ENCODE measurements at regions not wholly inside any gene's neighbourhood (a gene's known extent, or its start where the extent isn't known, plus 50 kb on each side); places are given as distances from the start of the nearest gene placed in this dataset.

- DNase-seq (ENCODE audit: low spot score) = no peak
These were observed 177.9 kb upstream of the SETBP1 start for GRCh38 chr18:44502790-44503189.

- DNase-seq (ENCODE audit: low spot score) = no peak
These were observed 176.8 kb upstream of the SETBP1 start for GRCh38 chr18:44503854-44504253.

GRCh38 chr18:44507729-44508325 lies 172.9 kb upstream of the SETBP1 start:
- no peak for DNase-seq (ENCODE audit: low spot score)

- no peak for DNase-seq (ENCODE audit: low spot score)
These were observed 172.2 kb upstream of the SETBP1 start for GRCh38 chr18:44508474-44508873.

GRCh38 chr18:44509048-44509447 lies 171.6 kb upstream of the SETBP1 start:
- DNase-seq (ENCODE audit: low spot score) = no peak

GRCh38 chr18:44510390-44510789 lies 170.3 kb upstream of the SETBP1 start:
- no peak for DNase-seq (ENCODE audit: low spot score)

GRCh38 chr18:44513233-44513632 lies 167.5 kb upstream of the SETBP1 start:
- DNase-seq (ENCODE audit: low spot score) = no peak

GRCh38 chr18:44514106-44514505 lies 166.6 kb upstream of the SETBP1 start:
- DNase-seq (ENCODE audit: low spot score) = no peak

- no peak for DNase-seq (ENCODE audit: low spot score)
These were observed 165.9 kb upstream of the SETBP1 start for GRCh38 chr18:44514766-44515165.

GRCh38 chr18:44516450-44516849 lies 164.2 kb upstream of the SETBP1 start:
- DNase-seq (ENCODE audit: low spot score) = no peak

GRCh38 chr18:44517136-44517535 lies 163.6 kb upstream of the SETBP1 start:
- no peak for DNase-seq (ENCODE audit: low spot score)

GRCh38 chr18:44518091-44518615 lies 162.5 kb upstream of the SETBP1 start:
- DNase-seq (ENCODE audit: low spot score) = no peak

GRCh38 chr18:44518666-44519065 lies 162.0 kb upstream of the SETBP1 start:
- no peak for DNase-seq (ENCODE audit: low spot score)

GRCh38 chr18:44520981-44521667 lies 159.6 kb upstream of the SETBP1 start:
- DNase-seq (ENCODE audit: low spot score) = no peak

GRCh38 chr18:44521668-44522022 lies 159.0 kb upstream of the SETBP1 start:
- DNase-seq (ENCODE audit: low spot score) = no peak

GRCh38 chr18:44526705-44527415 lies 153.8 kb upstream of the SETBP1 start:
- no peak for DNase-seq (ENCODE audit: low spot score)

- no peak for DNase-seq (ENCODE audit: low spot score)
These were observed 147.6 kb upstream of the SETBP1 start for GRCh38 chr18:44533071-44533470.

GRCh38 chr18:44536046-44536445 lies 144.6 kb upstream of the SETBP1 start:
- no peak for DNase-seq (ENCODE audit: low spot score)

- DNase-seq (ENCODE audit: low spot score) = no peak
These were observed 144.1 kb upstream of the SETBP1 start for GRCh38 chr18:44536619-44537018.

- DNase-seq (ENCODE audit: low spot score) = no peak
These were observed 143.2 kb upstream of the SETBP1 start for GRCh38 chr18:44537526-44537925.

GRCh38 chr18:44539926-44540325 lies 140.8 kb upstream of the SETBP1 start:
- no peak for DNase-seq (ENCODE audit: low spot score)

GRCh38 chr18:44541159-44541558 lies 139.5 kb upstream of the SETBP1 start:
- no peak for DNase-seq (ENCODE audit: low spot score)

GRCh38 chr18:44541781-44542180 lies 138.9 kb upstream of the SETBP1 start:
- no peak for DNase-seq (ENCODE audit: low spot score)

Measured in ureter (tissue), 1 donor.